HL-60 (cell line): ENCODE measurements at regions not wholly inside any gene's neighbourhood (a gene's known extent, or its start where the extent isn't known, plus 50 kb on each side); places are given as distances from the start of the nearest gene placed in this dataset.

Source experiments
- DNase-seq, 2 experiments: peaks; one replicate each; pipeline ENCODE4 v3.0.0-alpha.2; 2010 to 2020; ENCODE audit warnings: low read depth in 1 of 2, low spot score in 1 of 2
- H3K27ac ChIP-seq: fragments of 250-450 bp; sonication (Bioruptor Pico); replicated peaks from 2 replicates; pipeline ENCODE4 v1.5.1; 2020; ENCODE audit warnings: mild to moderate bottlenecking, moderate library complexity
- H3K27me3 ChIP-seq: fragments of 250-450 bp; sonication (Bioruptor Pico); 2 replicates; pipeline ENCODE4 v1.5.1; 2021; ENCODE audit warnings: mild to moderate bottlenecking, moderate library complexity; ENCODE audit not compliant: insufficient read depth, poor library complexity, severe bottlenecking
- H3K4me3 ChIP-seq: replicated peaks from 2 replicates; pipeline ENCODE4 v1.5.1; 2011; ENCODE audit warnings: mild to moderate bottlenecking, control low read depth, low read length; ENCODE audit not compliant: insufficient read depth
- GABPA ChIP-seq: IDR thresholded peaks from 2 replicates; pipeline ENCODE4 v1.6.1; 2012; ENCODE audit warnings: low read depth
- POLR2AphosphoS5 ChIP-seq: IDR thresholded peaks from 2 replicates; pipeline ENCODE4 v1.6.1; 2012; ENCODE audit warnings: low read depth
- REST ChIP-seq: IDR thresholded peaks from 2 replicates; pipeline ENCODE4 v1.6.1; 2012; ENCODE audit warnings: low read depth; ENCODE audit not compliant: insufficient replicate concordance
- SPI1 ChIP-seq: IDR thresholded peaks from 2 replicates; pipeline ENCODE4 v1.6.1; 2012; ENCODE audit warnings: low read depth, mild to moderate bottlenecking, borderline replicate concordance
- TF ChIP-seq, protein P1 (sequence below): IDR thresholded peaks from one replicate; pipeline ENCODE4 v1.5.1; 2011; ENCODE audit warnings: low read length, control low read depth, inconsistent platforms; ENCODE audit not compliant: insufficient read depth

GRCh38 chr11:92762121-92762540 is 207.3 kb upstream of the MTNR1B start:
- no peak for DNase-seq
- Histone ChIP-seq H3K27ac (no peak overlapping the region), H3K27me3 (peaks cover 3% of the 10 kb centered on the region), H3K4me3 (no peak overlapping the region)
- TF ChIP-seq POLR2AphosphoS5 (no peak), GABPA (no peak), REST (no peak), SPI1 (no peak)
- TF ChIP-seq, protein P1, sequence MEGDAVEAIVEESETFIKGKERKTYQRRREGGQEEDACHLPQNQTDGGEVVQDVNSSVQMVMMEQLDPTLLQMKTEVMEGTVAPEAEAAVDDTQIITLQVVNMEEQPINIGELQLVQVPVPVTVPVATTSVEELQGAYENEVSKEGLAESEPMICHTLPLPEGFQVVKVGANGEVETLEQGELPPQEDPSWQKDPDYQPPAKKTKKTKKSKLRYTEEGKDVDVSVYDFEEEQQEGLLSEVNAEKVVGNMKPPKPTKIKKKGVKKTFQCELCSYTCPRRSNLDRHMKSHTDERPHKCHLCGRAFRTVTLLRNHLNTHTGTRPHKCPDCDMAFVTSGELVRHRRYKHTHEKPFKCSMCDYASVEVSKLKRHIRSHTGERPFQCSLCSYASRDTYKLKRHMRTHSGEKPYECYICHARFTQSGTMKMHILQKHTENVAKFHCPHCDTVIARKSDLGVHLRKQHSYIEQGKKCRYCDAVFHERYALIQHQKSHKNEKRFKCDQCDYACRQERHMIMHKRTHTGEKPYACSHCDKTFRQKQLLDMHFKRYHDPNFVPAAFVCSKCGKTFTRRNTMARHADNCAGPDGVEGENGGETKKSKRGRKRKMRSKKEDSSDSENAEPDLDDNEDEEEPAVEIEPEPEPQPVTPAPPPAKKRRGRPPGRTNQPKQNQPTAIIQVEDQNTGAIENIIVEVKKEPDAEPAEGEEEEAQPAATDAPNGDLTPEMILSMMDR, result no peak

- H3K27me3 ChIP-seq, result peaks cover 3% of the 10 kb centered on the region
- DNase-seq, result no peak
- TF ChIP-seq REST, result no peak
- TF ChIP-seq, protein P1, result no peak
- TF ChIP-seq SPI1, result no peak
- H3K4me3 ChIP-seq, result no peak overlapping the region
- no peak overlapping the region for H3K27ac ChIP-seq
Observed at GRCh38 chr11:92763336-92763735, 206.1 kb upstream of the MTNR1B start.

GRCh38 chr11:92764128-92764527 is 205.3 kb upstream of the MTNR1B start:
- H3K27me3 ChIP-seq, result peaks cover 3% of the 10 kb centered on the region
- H3K4me3 ChIP-seq, result no peak overlapping the region
- no peak for TF ChIP-seq REST
- TF ChIP-seq, protein P1, result no peak
- no peak for TF ChIP-seq SPI1
- no peak for TF ChIP-seq GABPA
- no peak for TF ChIP-seq POLR2AphosphoS5
- no peak for DNase-seq
- no peak overlapping the region for H3K27ac ChIP-seq
